ENCODE measurements at regions not wholly inside any gene's neighbourhood (a gene's known extent, or its start where the extent isn't known, plus 50 kb on each side); places are given as distances from the start of the nearest gene placed in this dataset.

GRCh38 chr13:107091861-107092260 is 523.9 kb upstream of the ARGLU1 start:
- TF ChIP-seq GLIS3 (CRISPR knock-in tag; IDR thresholded peaks at IDR 0.05) (no peak), ZC3H10 (CRISPR knock-in tag; IDR thresholded peaks at IDR 0.05) (no peak), BACH2 (CRISPR knock-in tag; IDR thresholded peaks at IDR 0.05; ENCODE audit: borderline replicate concordance) (no peak), ESRRG (CRISPR knock-in tag; IDR thresholded peaks at IDR 0.05) (no peak), PPARA (CRISPR knock-in tag; IDR thresholded peaks at IDR 0.05; ENCODE audit: borderline replicate concordance) (no peak), SNAI2 (CRISPR knock-in tag; IDR thresholded peaks at IDR 0.05) (no peak), ZFP3 (CRISPR knock-in tag; IDR thresholded peaks at IDR 0.05) (no peak), OSR1 (CRISPR knock-in tag; IDR thresholded peaks at IDR 0.05) (no peak), ZNF8 (CRISPR knock-in tag; IDR thresholded peaks at IDR 0.05) (no peak), ARNTL (CRISPR knock-in tag; IDR thresholded peaks at IDR 0.05; ENCODE audit: borderline replicate concordance, low read depth) (no peak), RARB (CRISPR knock-in tag; IDR thresholded peaks at IDR 0.05) (no peak)
- TF ChIP-seq, protein P1, sequence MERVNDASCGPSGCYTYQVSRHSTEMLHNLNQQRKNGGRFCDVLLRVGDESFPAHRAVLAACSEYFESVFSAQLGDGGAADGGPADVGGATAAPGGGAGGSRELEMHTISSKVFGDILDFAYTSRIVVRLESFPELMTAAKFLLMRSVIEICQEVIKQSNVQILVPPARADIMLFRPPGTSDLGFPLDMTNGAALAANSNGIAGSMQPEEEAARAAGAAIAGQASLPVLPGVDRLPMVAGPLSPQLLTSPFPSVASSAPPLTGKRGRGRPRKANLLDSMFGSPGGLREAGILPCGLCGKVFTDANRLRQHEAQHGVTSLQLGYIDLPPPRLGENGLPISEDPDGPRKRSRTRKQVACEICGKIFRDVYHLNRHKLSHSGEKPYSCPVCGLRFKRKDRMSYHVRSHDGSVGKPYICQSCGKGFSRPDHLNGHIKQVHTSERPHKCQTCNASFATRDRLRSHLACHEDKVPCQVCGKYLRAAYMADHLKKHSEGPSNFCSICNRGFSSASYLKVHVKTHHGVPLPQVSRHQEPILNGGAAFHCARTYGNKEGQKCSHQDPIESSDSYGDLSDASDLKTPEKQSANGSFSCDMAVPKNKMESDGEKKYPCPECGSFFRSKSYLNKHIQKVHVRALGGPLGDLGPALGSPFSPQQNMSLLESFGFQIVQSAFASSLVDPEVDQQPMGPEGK (CRISPR knock-in tag; IDR thresholded peaks at IDR 0.05; ENCODE audit: borderline replicate concordance): no peak
- ATAC-seq: no peak

GRCh38 chr13:107091428-107091827 is 523.5 kb upstream of the ARGLU1 start:
- ATAC-seq: no peak
- TF ChIP-seq CREB5 (CRISPR knock-in tag; IDR thresholded peaks at IDR 0.05; ENCODE audit: low read depth): no peak
- TF ChIP-seq OSR1 (CRISPR knock-in tag; IDR thresholded peaks at IDR 0.05): no peak
- no peak for TF ChIP-seq ISL1 (CRISPR knock-in tag; IDR thresholded peaks at IDR 0.05)
- no peak for TF ChIP-seq BACH2 (CRISPR knock-in tag; IDR thresholded peaks at IDR 0.05; ENCODE audit: borderline replicate concordance)
- TF ChIP-seq SNAI2 (CRISPR knock-in tag; IDR thresholded peaks at IDR 0.05): no peak
- no peak for TF ChIP-seq CSRNP3 (CRISPR knock-in tag; IDR thresholded peaks at IDR 0.05)
- no peak for TF ChIP-seq ZNF70 (CRISPR knock-in tag; IDR thresholded peaks at IDR 0.05)
- TF ChIP-seq ZC3H10 (CRISPR knock-in tag; IDR thresholded peaks at IDR 0.05): no peak
- no peak for TF ChIP-seq ESRRG (CRISPR knock-in tag; IDR thresholded peaks at IDR 0.05)
- no peak for TF ChIP-seq TOX (CRISPR knock-in tag; IDR thresholded peaks at IDR 0.05; ENCODE audit: borderline replicate concordance)
- no peak for TF ChIP-seq GLIS3 (CRISPR knock-in tag; IDR thresholded peaks at IDR 0.05)
- no peak for TF ChIP-seq ZNF8 (CRISPR knock-in tag; IDR thresholded peaks at IDR 0.05)
- TF ChIP-seq ZFP3 (CRISPR knock-in tag; IDR thresholded peaks at IDR 0.05): no peak
- TF ChIP-seq ZFP30 (CRISPR knock-in tag; IDR thresholded peaks at IDR 0.05): no peak
- no peak for TF ChIP-seq CSDC2 (CRISPR knock-in tag; IDR thresholded peaks at IDR 0.05)
- TF ChIP-seq TCF4 (CRISPR knock-in tag; IDR thresholded peaks at IDR 0.05; ENCODE audit: borderline replicate concordance): no peak

DNA sequence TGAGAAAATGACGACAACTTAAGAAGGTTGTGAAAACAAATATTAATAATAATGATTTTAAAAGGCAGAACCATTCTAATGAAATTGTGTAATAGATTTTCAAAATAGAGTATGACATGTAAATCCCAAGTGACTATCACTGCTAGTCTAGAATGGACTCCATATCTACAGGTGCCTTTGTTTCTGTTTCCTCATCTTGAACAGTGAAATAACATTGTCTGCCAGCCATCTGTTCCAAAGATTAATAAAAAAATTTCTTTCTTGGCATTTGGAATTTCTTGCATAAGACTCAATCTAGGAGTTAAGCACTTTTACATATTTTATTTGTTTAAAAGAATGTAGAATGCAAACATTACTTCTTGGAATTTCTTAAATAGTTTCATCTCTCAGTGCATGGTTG is 520.1 kb upstream of the ARGLU1 start:
- ATAC-seq: no peak
- no peak for TF ChIP-seq PPARA (CRISPR knock-in tag; IDR thresholded peaks at IDR 0.05; ENCODE audit: borderline replicate concordance)
- TF ChIP-seq, protein P2, sequence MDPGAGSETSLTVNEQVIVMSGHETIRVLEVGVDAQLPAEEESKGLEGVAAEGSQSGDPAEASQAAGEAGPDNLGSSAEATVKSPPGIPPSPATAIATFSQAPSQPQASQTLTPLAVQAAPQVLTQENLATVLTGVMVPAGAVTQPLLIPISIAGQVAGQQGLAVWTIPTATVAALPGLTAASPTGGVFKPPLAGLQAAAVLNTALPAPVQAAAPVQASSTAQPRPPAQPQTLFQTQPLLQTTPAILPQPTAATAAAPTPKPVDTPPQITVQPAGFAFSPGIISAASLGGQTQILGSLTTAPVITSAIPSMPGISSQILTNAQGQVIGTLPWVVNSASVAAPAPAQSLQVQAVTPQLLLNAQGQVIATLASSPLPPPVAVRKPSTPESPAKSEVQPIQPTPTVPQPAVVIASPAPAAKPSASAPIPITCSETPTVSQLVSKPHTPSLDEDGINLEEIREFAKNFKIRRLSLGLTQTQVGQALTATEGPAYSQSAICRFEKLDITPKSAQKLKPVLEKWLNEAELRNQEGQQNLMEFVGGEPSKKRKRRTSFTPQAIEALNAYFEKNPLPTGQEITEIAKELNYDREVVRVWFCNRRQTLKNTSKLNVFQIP (CRISPR knock-in tag; IDR thresholded peaks at IDR 0.05; ENCODE audit: borderline replicate concordance, low read depth): no peak
- TF ChIP-seq ZNF565 (CRISPR knock-in tag; conservative IDR thresholded peaks at IDR 0.05; ENCODE audit: low read depth): no peak
- TF ChIP-seq ZNF70 (CRISPR knock-in tag; IDR thresholded peaks at IDR 0.05): no peak
- no peak for TF ChIP-seq GLIS3 (CRISPR knock-in tag; IDR thresholded peaks at IDR 0.05)
- TF ChIP-seq, protein P3, sequence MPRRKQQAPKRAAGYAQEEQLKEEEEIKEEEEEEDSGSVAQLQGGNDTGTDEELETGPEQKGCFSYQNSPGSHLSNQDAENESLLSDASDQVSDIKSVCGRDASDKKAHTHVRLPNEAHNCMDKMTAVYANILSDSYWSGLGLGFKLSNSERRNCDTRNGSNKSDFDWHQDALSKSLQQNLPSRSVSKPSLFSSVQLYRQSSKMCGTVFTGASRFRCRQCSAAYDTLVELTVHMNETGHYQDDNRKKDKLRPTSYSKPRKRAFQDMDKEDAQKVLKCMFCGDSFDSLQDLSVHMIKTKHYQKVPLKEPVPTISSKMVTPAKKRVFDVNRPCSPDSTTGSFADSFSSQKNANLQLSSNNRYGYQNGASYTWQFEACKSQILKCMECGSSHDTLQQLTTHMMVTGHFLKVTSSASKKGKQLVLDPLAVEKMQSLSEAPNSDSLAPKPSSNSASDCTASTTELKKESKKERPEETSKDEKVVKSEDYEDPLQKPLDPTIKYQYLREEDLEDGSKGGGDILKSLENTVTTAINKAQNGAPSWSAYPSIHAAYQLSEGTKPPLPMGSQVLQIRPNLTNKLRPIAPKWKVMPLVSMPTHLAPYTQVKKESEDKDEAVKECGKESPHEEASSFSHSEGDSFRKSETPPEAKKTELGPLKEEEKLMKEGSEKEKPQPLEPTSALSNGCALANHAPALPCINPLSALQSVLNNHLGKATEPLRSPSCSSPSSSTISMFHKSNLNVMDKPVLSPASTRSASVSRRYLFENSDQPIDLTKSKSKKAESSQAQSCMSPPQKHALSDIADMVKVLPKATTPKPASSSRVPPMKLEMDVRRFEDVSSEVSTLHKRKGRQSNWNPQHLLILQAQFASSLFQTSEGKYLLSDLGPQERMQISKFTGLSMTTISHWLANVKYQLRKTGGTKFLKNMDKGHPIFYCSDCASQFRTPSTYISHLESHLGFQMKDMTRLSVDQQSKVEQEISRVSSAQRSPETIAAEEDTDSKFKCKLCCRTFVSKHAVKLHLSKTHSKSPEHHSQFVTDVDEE (CRISPR knock-in tag; IDR thresholded peaks at IDR 0.05): no peak
- no peak for TF ChIP-seq ISL1 (CRISPR knock-in tag; IDR thresholded peaks at IDR 0.05)
- no peak for TF ChIP-seq ZNF8 (CRISPR knock-in tag; IDR thresholded peaks at IDR 0.05)
- TF ChIP-seq CSDC2 (CRISPR knock-in tag; IDR thresholded peaks at IDR 0.05): no peak
- TF ChIP-seq, protein P1 (CRISPR knock-in tag; IDR thresholded peaks at IDR 0.05; ENCODE audit: borderline replicate concordance): no peak
- TF ChIP-seq RARB (CRISPR knock-in tag; IDR thresholded peaks at IDR 0.05): no peak
